T-helper 2 cell (primary cell): ENCODE measurements at regions not wholly inside any gene's neighbourhood (a gene's known extent, or its start where the extent isn't known, plus 50 kb on each side); places are given as distances from the start of the nearest gene placed in this dataset.

Experiments used
- DNase-seq, 5 experiments: peaks; one replicate each; pipeline versions ENCODE4 v3.0.0 to v3.0.0-alpha.2; 2012 to 2022

DNA sequence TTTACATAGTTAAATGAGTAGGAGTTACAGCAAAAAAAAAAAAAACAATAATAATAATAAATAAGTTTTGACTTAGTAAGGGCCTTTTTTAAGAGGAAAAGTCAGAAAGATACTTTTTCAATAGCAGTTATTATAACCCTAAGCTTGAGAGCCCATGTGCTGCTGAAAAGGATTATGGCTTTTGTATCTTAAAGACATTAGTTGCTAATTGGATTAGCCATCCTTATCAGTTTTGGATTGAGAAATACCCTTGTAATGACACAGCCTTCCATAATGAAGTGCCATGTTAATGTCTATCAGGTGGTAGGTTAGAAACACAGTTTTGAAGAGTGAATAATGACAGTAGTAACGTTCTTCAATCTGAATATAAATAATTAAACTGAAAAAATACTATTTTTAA is 554.0 kb downstream of the RIT2 start:
- no peak for DNase-seq

DNA sequence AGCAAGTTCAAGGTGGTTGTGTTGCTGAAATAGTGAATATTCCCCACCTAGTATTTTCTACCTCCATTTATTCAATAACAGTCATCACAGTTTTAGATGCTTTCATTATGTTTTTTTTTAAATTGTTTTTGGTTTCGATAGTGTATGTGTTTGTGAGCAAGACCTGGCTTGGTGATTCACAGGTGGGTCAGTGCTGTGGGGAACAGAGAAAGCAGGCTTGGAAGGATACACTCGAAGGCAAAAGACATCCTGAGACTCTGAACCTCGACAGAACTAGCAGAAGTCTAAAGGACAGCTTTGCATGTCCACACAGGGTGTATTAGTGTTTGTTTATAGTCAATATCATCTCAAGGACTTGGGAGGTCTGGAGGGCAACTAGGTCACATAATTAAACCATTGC is 551.5 kb downstream of the RIT2 start:
- DNase-seq: no peak

GRCh38 chr18:42564761-42565160 is 550.7 kb downstream of the RIT2 start:
- DNase-seq: no peak

GRCh38 chr18:42568773-42569172 is 546.7 kb downstream of the RIT2 start:
- no peak for DNase-seq

GRCh38 chr18:42574871-42575270 is 540.6 kb downstream of the RIT2 start:
- DNase-seq: no peak

GRCh38 chr18:42576124-42576523 is 539.4 kb downstream of the RIT2 start:
- DNase-seq: no peak

DNA sequence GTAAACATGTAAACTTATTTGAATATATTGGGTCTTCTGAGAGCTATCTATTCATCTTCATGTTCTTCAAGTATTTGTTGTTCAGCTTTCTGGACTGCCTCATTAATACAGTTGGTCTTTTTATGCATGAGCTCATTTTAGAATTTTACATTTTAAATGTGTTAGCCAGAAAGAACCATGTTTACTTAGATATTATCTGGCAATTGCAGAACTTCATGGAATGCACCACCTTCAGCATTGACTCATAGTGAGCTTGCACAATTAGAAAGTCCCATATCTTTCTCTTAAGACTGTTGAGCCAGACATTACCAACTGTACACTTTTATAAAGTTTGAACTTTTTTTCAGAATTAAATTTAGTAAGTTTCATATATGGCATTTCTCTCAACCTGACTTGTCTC is 536.7 kb downstream of the RIT2 start:
- no peak for DNase-seq

- DNase-seq: no peak
These were observed 533.2 kb downstream of the RIT2 start for GRCh38 chr18:42582266-42582665.

DNA sequence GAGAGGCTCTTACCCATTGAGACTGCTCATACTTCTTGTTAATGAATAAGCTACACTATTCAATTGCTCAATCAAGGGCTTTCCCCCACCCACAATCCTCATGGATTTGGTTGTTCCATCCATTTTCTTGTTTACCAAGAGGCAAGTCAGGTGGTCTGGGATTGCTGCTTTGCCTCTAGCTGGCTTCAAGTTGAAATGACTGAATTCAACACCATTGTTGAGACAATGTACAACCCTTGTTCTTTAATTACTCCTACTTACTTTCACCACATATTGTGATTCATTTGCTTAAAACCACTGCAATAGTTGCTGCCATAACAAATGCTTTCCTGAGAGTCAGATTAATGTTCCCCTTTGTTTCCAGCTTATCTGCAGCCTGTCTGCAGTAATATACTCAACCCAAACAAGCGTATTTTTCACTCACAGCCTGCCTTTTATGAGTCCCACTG is 532.2 kb downstream of the RIT2 start:
- DNase-seq: no peak

- DNase-seq: no peak
These were observed 528.9 kb downstream of the RIT2 start for GRCh38 chr18:42586601-42587000.

GRCh38 chr18:42588786-42589185 is 526.7 kb downstream of the RIT2 start:
- DNase-seq: no peak

- DNase-seq: no peak
These were observed 510.7 kb downstream of the RIT2 start for GRCh38 chr18:42604820-42605219.

DNA sequence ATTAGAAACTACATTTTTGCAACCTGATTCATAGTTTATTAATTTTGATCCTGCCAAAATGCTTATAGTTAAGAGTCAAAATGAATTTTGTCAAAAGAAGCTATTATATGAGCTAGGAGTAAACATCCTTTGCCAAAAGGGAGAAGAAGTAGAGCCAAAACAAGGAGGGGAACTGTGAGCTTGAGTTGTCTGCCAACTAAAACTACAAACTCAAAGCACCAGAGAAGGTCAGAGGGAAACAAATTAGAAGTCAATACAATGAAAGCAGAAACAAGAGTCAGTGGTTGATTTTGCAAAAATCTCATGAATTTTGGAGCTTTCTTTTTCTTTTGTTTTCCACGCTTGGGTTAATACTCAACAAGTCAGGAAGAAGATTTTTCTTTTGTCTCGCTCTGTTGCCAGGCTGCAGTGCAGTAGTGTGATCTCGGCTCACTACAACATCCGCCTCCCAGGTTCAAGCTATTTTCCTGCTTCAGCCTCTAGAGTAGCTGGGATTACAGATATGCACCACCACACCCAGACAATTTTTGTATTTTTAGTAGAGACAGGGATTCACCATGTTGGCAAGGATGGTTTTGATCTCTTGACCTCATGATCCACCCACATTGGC is 508.5 kb downstream of the RIT2 start:
- no peak for DNase-seq

DNA sequence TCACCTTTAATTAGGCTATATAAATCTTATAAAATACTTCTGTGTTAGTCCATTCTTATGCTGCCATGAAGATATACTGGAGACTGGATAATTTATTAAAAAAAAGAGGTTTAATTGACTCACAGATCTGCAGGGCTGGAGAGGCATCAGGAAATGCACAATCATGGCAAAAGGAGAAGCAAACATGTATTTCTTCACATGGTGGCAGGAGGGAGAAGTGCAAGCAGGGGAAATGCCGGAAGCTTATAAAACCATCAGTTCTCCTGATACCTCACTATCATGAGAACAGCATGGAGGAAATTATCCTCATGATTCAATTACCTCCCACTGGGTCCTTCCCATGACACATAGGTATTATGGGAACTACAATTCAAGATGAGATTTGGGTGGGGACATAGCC is 504.4 kb downstream of the RIT2 start:
- DNase-seq: no peak

DNA sequence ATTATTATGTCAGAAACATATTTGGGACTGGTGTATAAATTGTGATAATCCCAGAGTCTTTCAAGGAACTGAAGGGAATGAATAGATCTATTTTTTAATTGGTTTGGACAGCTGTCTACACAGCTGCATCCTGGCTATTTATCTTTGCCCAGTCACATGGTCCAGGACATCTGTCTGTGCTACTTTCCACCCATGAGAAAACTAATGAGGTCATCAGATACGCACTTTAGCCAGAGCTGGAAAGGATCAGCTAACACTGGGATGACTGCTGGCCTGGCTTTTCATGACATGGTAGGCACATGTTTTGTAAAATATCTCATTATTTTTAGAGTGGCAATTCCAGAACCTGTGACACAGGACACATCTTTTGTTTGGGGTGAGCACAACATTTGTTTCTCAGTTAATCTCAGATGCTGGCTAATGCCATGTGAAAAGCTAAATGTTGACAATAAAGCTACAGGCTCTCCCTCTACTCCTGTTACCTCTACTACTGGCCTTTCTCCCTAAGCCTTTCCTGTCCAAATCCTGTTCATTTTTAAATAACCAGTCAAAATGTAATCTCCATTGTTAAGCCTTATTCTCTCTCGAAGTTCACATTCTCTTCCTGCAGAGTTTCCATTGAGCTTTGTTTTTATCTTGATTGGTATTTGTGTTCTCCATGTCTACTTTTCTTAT is 500.7 kb downstream of the RIT2 start:
- DNase-seq: no peak

GRCh38 chr18:42617221-42617620 is 498.3 kb downstream of the RIT2 start:
- no peak for DNase-seq

DNA sequence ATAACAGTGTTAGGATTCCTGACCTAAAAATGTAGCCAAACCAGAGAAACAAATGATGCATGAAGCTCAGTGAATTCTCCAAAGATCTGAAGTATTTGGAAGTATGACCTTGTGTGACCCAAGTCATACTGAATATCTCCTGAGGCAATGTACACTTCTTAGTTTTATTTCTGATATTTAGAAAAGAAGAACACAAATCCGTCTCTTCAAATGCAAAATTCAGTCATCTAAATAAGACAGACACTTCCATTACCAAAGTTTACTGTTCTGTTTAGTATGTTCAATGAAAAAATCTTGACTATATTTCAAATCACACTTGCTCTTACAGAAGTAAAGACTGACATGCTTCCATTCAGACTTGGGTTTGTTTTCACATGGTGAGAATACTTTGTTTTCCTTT is 495.7 kb downstream of the RIT2 start:
- no peak for DNase-seq

DNA sequence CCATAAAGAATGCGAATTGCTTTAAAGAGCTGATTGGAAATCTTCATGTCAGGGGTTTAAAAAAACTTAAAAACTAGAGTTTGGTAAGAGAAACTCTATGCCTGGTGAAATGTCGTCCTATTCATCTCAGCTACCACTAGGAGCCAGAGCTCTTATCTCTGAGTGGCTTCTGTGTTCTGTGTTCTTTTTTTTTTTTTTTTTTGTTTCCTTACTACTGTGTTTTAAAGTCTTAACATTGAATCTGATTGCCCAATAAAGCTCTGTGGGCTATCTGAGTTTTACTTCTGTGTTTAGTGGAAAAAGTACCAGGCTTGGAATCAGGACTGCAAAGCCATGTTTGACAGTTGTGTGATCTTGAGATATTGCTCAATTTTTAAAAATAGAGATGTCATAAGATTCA is 494.8 kb downstream of the RIT2 start:
- no peak for DNase-seq

DNA sequence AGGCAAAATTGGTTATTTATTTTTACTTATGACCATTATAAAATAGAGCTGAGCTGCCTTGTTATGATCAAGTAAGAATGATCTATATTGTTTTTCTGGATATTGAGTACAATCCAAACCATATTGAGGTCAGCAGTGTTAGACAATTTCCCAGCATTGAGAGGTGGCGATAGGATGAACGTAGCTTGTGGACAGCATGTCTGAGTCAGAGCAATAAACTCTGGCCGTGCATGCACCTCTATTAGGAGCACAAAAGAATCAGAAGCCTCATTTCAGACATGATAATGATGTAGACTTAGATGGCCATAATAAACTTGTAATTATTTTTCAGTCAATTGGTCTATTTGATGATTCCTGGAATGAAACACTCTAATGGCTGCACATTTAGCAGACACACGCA is 491.6 kb downstream of the RIT2 start:
- DNase-seq: no peak

- DNase-seq: no peak
These were observed 482.7 kb downstream of the RIT2 start for GRCh38 chr18:42632801-42633200.

- DNase-seq: no peak
These were observed 480.0 kb downstream of the RIT2 start for GRCh38 chr18:42635378-42636048.

DNA sequence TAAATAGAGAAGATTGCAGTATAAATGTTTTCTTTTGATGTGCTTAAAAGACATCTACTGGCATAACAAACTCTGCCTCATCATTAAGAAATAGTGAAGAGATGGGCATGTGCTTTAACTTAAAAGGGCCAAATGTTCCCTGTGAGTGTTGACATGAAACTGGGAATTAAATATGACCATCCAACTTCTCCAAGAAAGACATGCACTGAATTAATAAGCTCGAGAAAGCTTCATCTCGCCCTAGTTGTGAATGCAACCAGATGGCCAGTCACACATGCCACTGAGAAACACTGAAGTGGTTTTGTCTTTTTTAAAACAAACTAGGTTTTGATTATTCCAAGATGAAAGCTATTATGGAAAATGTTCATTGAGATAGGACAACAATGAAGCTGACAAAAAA is 479.2 kb downstream of the RIT2 start:
- DNase-seq: no peak

DNA sequence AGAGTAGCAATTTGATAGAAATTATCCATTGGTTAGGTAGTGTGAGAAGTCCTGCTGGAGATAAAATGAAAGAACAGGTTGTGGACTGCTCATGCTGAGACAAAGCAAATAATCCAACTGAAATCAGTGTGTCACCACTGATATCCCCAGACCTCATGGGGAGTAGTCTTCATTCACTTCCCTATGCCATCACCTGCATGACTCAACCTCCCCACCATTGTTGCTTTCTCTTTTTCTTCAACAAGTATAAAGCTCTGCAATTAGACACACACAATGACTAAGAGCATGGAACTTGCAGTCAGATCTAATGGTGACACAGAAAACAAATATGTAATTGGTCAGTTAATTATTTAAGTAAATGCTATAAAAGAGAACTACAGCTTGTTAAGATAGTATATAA is 475.3 kb downstream of the RIT2 start:
- no peak for DNase-seq

DNA sequence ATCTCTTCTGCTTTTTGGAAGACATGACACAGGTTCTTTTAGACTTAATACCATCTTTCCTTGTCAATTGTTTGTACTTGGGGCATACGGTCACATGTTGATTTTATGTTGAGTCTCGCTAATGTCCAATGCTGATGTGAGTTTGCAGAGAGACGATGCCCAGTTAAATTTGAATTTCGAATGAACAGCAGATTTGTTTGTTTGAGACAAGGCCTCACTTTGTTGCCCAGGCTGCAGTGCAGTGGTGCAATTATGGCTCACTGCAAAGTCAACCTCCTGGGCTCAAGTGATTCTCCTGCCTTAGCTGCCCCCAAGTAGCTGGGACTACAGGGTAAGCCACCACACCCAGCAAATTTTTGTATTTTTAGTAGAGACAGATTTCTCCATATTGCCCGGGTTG is 473.5 kb downstream of the RIT2 start:
- DNase-seq: no peak
